Panc1 (cell line): ENCODE measurements at regions not wholly inside any gene's neighbourhood (a gene's known extent, or its start where the extent isn't known, plus 50 kb on each side); places are given as distances from the start of the nearest gene placed in this dataset.

Experiments used
- POLR2AphosphoS5 ChIP-seq: IDR thresholded peaks from 2 replicates; pipeline ENCODE4 v1.6.1; 2012; ENCODE audit warnings: mild to moderate bottlenecking, low read depth, low read length, moderate library complexity
- SIN3A ChIP-seq: IDR thresholded peaks from 2 replicates; pipeline ENCODE4 v1.6.1; 2012; ENCODE audit warnings: low read depth, mild to moderate bottlenecking, low read length, moderate library complexity, borderline replicate concordance; ENCODE audit not compliant: insufficient read depth
- TF ChIP-seq, protein P1 (sequence below): fragments of 450-650 bp; IDR thresholded peaks from 2 replicates; pipeline ENCODE4 v1.5.1; 2017; ENCODE audit warnings: mild to moderate bottlenecking

- TF ChIP-seq, protein P1, sequence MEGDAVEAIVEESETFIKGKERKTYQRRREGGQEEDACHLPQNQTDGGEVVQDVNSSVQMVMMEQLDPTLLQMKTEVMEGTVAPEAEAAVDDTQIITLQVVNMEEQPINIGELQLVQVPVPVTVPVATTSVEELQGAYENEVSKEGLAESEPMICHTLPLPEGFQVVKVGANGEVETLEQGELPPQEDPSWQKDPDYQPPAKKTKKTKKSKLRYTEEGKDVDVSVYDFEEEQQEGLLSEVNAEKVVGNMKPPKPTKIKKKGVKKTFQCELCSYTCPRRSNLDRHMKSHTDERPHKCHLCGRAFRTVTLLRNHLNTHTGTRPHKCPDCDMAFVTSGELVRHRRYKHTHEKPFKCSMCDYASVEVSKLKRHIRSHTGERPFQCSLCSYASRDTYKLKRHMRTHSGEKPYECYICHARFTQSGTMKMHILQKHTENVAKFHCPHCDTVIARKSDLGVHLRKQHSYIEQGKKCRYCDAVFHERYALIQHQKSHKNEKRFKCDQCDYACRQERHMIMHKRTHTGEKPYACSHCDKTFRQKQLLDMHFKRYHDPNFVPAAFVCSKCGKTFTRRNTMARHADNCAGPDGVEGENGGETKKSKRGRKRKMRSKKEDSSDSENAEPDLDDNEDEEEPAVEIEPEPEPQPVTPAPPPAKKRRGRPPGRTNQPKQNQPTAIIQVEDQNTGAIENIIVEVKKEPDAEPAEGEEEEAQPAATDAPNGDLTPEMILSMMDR, result no peak
- TF ChIP-seq POLR2AphosphoS5, result no peak
- no peak for TF ChIP-seq SIN3A
These were observed 52.5 kb upstream of the COL21A1 start for GRCh38 chr6:56299916-56300315.
